ENCODE measurements at regions not wholly inside any gene's neighbourhood (a gene's known extent, or its start where the extent isn't known, plus 50 kb on each side); places are given as distances from the start of the nearest gene placed in this dataset.

- no peaks in the 10 kb centered on the region for H3K4me1 Mint-ChIP-seq
- no peaks in the 10 kb centered on the region for H3K9me3 Mint-ChIP-seq
- ATAC-seq (ENCODE audit: low read depth): no peak
- ChIA-PET POLR2A (no interaction called here), CTCF (no interaction called here)
- no peak overlapping the region for H3K27ac Mint-ChIP-seq
- no peak overlapping the region for H3K4me3 Mint-ChIP-seq
- no peaks in the 10 kb centered on the region for H3K27me3 Mint-ChIP-seq
- no peaks in the 10 kb centered on the region for H3K36me3 Mint-ChIP-seq (ENCODE audit: low read depth)
- intact Hi-C loops (cut with micrococcal nuclease): no loop called here
- TF ChIP-seq CTCF (IDR thresholded peaks at IDR 0.05): no peak
- DNase-seq: no peak
Observed at GRCh38 chr10:57300718-57301117, 939.7 kb upstream of the ZWINT start.

GRCh38 chr10:57294698-57295097 lies 933.6 kb upstream of the ZWINT start:
- DNase-seq (no peak), ATAC-seq (ENCODE audit: low read depth) (no peak)
- Mint-ChIP-seq H3K4me3 (no peak overlapping the region), H3K27ac (no peak overlapping the region), H3K36me3 (ENCODE audit: low read depth) (no peaks in the 10 kb centered on the region), H3K9me3 (peaks cover 4% of the 10 kb centered on the region), H3K27me3 (no peaks in the 10 kb centered on the region), H3K4me1 (peaks cover 6% of the 10 kb centered on the region)
- ChIA-PET POLR2A (no interaction called here), CTCF (no interaction called here)
- intact Hi-C loops (cut with micrococcal nuclease): no loop called here
- TF ChIP-seq CTCF (IDR thresholded peaks at IDR 0.05): no peak

GRCh38 chr10:57288754-57289153 lies 927.7 kb upstream of the ZWINT start:
- no peaks in the 10 kb centered on the region for H3K36me3 Mint-ChIP-seq (ENCODE audit: low read depth)
- H3K4me1 Mint-ChIP-seq: no peaks in the 10 kb centered on the region
- intact Hi-C loops (cut with micrococcal nuclease): no loop called here
- ChIA-PET CTCF (no interaction called here), POLR2A (no interaction called here)
- no peak overlapping the region for H3K27ac Mint-ChIP-seq
- H3K4me3 Mint-ChIP-seq: no peak overlapping the region
- H3K9me3 Mint-ChIP-seq: peaks cover 7% of the 10 kb centered on the region
- DNase-seq (no peak), ATAC-seq (ENCODE audit: low read depth) (no peak)
- no peaks in the 10 kb centered on the region for H3K27me3 Mint-ChIP-seq
- TF ChIP-seq CTCF (IDR thresholded peaks at IDR 0.05): no peak

- no peak for TF ChIP-seq CTCF (IDR thresholded peaks at IDR 0.05)
- CTCF ChIA-PET: no interaction called here
Observed at GRCh38 chr10:57262892-57263291, 901.8 kb upstream of the ZWINT start.

GRCh38 chr10:57260175-57260574 lies 899.1 kb upstream of the ZWINT start:
- peaks cover 7% of the 10 kb centered on the region for H3K9me3 Mint-ChIP-seq
- no peak overlapping the region for H3K27ac Mint-ChIP-seq
- no peaks in the 10 kb centered on the region for H3K36me3 Mint-ChIP-seq (ENCODE audit: low read depth)
- POLR2A ChIA-PET: no interaction called here
- no peak for ATAC-seq (ENCODE audit: low read depth)
- intact Hi-C loops (cut with micrococcal nuclease): no loop called here
- TF ChIP-seq CTCF (IDR thresholded peaks at IDR 0.05): no peak
- H3K4me1 Mint-ChIP-seq: no peaks in the 10 kb centered on the region
- H3K27me3 Mint-ChIP-seq: no peaks in the 10 kb centered on the region
- no peak for DNase-seq
- no peak overlapping the region for H3K4me3 Mint-ChIP-seq
- CTCF ChIA-PET: no interaction called here

More at GRCh38 chr10:57262892-57263291, 901.8 kb upstream of the ZWINT start:
- H3K4me3 Mint-ChIP-seq: no peak overlapping the region
- DNase-seq: no peak
- no peak for ATAC-seq (ENCODE audit: low read depth)
- no peak overlapping the region for H3K27ac Mint-ChIP-seq
- intact Hi-C loops (cut with micrococcal nuclease): no loop called here
- H3K9me3 Mint-ChIP-seq: peaks cover 3% of the 10 kb centered on the region
- POLR2A ChIA-PET: no interaction called here
- H3K36me3 Mint-ChIP-seq (ENCODE audit: low read depth): no peaks in the 10 kb centered on the region
- H3K4me1 Mint-ChIP-seq: no peaks in the 10 kb centered on the region
- H3K27me3 Mint-ChIP-seq: no peaks in the 10 kb centered on the region

All from activated B cell treated with CpG ODN at 0.5 μM for 24 hours (primary cell).